GM18502 (cell line): ENCODE measurements at regions not wholly inside any gene's neighbourhood (a gene's known extent, or its start where the extent isn't known, plus 50 kb on each side); places are given as distances from the start of the nearest gene placed in this dataset.
"Not testable (repeated sequence)": the region's sequence is repeated elsewhere in the genome, so short reads cannot be mapped to it uniquely, and the experiment has no call there.

Experiments
- ATAC-seq: cut with Tn5 transposase; IDR thresholded peaks from one replicate; pipeline ENCODE4 v1.9.1; 2021; ENCODE audit warnings: mild to moderate bottlenecking; ENCODE audit not compliant: unreplicated experiment, poor library complexity

DNA sequence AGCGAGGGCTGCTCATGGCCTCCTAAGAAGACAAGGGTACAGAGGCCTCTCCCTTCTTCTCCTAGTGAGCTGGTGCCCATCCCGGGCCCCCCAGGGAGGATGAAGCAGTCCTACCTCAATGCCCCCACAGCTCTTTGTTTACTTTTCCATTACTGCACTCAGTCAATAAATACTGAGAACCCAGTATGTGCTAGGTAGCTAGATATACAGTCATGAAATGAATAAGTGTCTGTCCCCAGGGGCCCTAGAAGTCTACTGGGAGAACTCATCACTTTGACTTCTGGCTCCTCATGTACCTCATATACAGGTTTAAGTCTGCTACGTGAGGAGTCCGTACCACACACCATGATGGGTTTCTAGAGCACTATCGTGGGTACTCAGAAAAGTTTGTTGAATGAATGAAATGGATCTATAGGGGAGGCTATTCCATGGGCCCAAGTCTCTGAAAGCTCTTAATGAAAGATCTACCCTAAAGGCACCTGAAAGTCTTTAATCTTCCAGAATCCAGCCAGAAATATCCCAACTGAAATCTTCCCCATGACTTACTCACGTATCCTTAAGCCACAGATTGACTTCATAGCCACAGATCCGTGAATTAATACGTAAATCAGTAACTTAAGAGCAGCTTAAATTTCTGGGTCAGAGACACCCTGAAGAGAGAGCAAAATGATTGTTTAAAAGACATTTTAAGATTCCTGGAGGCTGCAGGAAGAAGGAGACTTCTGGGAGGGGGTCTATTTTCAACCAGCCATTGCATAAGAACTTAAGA is 51.6 kb upstream of the POMP start:
- ATAC-seq: no peak

DNA sequence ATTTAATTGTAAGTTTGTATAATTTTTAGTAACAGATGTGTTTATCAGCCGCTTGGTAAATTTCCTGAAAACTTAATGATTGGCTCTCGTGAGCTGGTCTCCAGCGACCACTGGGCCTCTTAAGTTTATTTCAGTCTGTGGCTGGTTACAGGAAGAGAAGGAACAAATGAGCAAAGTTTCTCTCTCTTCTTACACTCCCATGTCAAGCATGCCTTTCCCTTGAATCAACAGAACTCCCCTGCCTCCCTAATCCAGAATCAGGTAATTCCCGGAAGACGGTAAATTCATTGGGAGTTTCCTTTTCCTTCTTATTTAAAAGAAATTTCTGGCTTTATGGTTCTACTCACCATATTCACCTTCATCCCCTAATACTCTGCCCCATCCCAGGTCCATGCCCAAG is 52.5 kb upstream of the POMP start:
- ATAC-seq: no peak

DNA sequence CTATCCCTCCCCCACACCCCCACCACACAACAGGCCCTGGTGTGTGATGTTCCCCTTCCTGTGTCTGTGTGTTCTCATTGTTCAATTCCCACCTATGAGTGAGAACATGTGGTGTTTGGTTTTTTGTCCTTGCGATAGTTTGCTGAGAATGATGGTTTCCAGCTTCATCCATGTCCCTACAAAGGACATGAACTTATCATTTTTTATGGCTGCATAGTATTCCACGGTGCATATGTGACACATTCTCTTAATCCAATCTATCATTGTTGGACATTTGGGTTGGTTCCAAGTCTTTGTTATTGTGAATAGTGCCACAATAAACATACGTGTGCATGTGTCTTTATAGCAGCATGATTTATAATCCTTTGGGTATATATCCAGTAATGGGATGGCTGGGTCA is 53.8 kb upstream of the POMP start:
- ATAC-seq: not testable (repeated sequence)

DNA sequence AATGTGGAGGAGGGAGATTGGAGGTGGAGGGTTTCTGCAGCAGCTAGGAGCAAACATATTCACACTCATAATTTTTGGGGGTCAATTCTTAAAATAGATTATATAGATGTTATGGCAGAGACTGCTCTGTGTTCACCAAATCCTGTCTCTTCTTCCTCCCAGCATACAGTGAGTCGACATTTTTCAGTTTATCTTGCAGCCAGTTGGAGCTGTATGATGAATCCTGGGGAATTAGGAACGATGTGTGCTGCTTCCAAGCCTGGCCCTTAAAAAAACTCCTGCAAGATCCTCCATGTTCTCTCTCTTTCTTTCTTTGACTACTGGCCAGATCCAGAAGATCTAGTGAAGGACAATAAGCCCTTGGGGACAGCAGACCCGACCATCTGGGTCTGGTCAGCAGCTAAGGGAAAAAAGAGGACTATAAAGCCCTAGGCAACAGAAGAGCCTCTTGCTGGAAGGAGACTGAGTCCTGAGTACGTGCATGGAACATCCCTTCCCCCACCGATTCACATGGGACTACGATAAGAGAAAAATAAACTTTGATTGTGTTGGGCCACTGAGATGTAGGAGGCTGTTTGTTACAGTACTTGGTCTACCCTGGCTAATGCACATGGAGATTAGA is 55.8 kb upstream of the POMP start:
- ATAC-seq: no peak

DNA sequence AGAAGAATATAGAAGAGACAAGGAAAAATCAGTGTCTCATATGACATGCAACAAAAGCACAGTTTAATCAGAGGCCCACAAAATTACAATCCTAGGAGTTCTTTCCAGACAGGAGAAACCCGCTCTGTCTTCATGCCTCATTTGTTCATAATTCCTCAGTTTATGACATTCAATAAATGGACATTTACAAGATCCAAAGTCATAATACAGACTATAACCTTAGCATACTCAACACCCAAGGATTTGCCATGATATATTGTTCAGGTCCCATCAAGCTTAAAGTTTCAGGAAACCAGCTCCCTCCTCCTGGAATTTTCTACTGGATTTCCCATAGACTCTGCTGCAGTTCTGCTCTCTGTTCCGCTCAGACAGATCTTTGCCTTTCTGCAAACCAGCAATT is 56.4 kb upstream of the POMP start:
- ATAC-seq: no peak

DNA sequence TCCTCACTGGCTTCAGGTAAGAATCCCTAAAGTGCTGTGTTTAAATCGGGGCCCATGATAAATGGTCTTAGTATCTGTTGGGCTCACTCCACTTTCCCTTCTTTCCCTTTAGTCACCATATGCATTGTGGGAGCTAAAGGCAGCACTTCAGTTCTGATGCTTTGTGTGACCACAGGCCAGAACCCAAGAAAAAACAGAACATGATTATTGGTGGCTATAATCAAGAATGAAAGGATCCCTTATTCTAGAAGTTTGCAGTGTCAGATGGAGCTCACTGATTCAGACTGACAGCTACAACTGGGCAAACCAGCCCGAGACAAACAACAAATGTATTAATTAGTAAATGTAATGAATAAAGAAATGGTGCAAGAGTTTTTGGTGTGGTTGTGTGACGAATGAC is 57.3 kb upstream of the POMP start:
- ATAC-seq: no peak

DNA sequence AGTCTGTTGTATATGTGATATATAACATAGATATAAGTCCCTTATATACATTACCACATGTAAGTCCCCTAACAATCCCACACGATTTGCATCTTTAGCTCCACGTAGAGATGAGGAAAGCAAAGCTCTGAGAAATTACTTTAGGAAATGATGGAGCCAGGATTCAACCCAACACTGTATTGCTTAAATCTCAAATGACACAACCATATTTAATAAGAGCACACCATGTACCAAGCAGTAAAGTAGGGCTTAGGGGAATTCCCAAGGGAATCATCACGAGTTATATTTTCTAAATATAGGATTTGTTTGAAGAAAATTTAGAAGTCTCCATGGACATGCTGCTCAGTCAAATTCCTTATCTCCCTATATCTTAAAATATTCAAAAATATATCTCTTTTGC is 61.3 kb upstream of the POMP start:
- ATAC-seq: no peak

DNA sequence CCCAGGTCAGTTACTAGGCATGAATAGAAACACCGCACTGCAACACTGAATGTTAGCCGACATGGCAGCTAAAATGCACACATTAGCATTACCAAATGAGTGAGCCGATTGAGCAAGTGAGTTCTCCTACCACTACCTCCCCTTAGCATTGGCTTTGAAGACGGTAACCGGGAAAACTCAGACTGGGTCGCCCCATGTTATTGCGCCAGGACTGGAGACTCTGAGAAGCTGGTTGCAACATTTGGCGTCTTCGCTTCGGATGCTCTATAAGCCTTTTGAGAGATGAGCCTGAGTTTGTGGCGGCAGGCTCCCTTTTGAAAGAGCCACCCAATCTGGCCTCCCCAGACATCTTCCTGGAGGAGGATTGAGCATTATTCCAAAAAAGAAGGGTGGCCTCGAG is 68.5 kb upstream of the POMP start:
- no peak for ATAC-seq

DNA sequence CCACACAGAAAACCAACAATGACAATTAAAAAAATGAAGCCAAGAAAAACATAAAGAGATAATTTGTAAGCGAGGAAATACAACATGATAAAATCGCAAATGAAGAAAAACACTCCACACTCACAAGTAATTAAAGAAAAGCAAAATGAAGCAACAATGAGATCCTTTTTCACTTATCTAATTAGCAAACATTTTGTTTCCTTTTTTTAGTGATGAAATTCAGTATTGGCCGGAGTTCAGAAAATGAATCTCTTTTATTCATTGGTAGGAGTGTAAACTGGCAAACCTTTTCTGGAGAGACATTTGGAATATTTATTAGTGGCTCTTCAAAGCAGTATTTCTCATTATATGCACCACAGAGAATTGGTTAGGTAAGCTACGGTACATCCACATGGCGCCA is 70.6 kb upstream of the POMP start:
- no peak for ATAC-seq

DNA sequence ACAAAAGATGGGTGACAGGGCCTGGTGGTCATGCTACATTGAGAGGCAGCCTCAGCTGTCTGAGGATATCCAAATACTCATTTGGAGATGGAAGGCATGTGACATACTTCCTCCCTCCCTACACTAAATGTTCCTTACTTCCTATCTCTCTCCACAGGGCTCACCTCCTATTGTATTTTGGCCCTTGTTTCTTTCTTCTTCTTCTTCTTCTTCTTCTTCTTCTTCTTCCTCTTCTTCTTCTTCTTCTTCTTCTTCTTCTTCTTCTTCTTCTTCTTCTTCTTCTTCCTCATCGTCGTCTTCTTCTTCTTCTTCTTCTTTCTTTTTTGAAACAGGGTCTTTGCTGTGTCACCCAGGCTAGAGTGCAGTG is 71.8 kb upstream of the POMP start:
- no peak for ATAC-seq

DNA sequence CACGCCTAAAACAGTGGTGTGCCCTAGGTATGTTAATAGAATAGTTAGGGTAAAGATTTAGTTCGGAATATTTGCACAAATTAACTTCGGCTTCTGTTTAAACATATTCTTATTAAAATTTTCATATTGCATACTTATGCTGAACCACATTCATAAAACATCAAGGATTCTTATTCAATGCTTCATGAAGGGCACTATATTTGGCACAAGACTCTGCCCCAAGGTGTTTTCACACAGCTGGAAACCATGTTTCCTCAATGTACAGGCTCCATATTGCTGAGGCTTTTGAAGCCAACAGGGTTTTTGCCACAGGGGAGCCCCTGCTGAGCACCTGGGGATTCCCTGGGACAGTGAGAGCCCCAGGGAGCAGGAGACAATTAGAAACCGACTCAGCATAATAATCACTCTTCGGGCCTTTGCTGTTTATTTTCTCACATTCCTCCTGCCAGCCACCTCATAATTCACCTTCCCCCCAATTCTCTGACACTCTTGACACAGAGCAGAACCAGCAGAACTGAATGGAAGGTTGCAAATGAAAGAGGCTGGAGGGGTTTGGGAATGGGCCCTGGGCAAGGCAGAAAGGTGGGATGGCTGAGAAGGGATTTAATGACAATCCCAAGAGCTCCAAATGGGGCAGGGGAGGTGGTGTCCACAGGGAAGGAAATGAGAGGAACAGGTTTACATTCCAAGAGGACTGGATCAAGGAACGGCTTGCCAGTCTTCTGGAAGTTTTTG is 72.3 kb upstream of the POMP start:
- no peak for ATAC-seq

DNA sequence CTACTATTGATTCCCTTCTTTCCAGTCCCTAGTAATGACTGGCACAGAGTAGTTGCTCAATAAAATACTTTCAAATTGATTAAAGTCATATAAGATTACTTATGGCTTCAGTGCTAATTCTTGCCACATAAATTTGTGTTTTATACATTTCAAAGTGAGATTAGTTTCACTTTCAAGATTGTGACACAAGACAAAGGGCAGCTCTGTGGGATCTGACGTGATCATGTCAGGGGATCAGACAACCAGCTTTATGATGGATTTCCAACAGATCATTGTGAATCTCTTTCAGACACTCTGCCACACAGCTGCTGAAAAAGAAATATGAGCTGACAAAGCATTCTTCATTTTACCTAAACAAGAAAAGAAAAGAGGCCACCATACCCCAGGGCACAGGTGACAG is 73.4 kb upstream of the POMP start:
- ATAC-seq: no peak

DNA sequence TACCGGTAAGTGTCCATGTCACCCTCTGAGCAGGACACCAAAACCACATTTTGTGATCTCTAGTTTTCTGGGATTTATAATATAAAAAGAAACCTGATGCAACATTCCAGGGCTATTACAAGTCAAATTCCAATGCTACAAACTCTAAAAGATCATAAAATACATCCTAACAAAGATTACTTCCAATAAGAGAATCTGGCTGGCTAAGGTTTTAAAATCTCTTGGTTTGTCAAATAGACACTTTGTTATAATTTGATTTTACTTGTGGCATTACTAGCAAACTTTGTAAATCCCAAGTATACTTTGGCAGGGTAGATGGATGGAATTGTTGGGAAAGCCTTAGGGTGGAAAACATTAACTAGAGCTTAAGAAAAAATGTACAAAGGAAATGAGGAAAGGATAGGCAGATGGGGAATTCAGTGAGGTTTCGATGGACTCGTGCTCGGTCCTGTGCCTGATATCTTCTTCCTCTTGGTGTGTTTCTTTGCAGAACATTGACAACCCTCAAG is 74.0 kb upstream of the POMP start:
- ATAC-seq: no peak

DNA sequence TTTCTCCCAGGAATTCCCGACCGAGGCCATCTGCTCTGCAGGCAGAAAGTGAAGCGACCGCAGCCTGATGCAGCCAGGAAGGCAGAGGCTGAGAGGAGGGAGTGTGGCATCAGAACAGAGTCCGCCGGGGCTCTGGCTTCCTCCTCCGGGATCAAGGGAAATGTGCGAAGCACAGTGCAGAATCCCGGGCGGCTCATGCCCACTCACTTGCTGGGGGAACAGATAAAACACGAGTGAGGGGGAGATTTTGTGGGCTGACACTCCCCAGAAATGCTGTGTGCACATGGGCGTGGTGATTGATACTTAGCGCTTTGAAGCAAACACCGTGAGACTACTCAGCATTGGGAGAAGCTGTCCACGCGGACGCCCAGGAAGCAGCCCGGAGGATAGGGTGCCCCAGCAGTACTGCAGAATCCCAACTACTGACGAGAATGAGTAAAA is 75.3 kb upstream of the POMP start:
- ATAC-seq: no peak

DNA sequence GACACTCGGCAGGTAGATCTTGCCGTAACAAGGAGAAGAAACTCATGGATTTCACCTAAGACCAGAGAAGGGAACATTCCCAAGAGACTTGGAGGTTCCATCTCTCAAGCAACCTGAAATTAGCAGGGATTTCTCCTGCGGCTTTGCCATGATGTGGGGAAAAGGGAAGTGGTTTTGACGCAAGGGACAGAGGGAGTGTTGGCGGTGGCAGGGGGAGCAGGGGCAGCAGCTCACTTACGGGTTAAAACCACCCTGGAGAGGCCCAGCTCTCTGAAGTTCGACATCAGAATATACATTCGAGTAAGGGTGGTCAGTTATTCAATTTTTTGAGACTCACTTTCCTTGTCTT is 76.1 kb upstream of the POMP start:
- ATAC-seq: no peak

DNA sequence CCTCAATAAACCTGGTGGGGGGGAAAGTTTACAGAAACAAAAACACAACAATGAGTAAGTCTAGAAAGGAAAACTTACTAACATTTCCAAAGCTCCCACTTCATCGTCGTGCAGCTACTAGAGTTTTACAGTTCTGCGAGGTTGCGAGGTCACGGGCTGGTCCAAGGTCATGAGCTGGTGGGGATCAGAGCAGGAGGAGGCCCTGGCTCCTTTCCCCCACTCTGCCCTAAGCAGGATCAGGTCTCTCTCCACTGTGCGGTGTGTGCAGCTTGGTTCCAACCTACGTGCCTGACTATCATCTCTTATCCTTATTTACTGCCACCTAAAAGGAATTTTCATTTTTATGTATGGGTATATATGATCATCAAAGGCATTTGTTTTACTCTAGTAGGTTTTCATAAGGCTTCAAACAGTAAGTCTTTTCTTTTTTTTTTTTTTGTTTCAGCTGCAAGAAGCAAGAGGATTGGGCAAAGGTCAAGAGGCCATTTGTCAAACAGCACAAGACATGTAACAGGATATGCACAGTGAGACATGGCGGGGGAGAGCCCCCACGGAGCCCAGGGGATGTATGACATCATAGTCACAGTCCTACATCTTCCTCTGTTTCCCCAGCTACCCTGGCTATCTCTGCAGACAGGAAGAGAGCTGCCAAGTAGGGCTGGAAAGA is 76.6 kb upstream of the POMP start:
- ATAC-seq: no peak

DNA sequence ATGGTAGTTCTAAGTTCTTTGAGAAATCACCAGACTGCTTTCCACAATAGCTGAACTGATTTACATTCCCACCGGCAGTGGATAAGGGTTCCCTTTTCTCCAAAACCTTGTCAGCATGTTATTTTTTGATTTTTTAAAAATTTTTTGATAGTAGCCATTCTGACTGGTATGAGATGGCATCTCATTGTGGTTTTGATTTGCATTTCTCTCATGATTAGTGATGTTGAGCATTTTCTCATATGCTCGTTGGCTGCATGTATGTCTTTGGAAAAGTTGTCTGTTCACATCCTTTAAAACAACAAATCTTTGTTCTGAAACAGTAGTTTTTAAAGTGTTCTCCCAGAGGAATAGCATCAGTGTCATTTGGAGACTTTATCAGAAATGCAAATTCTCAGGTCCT is 77.5 kb upstream of the POMP start:
- ATAC-seq: no peak

DNA sequence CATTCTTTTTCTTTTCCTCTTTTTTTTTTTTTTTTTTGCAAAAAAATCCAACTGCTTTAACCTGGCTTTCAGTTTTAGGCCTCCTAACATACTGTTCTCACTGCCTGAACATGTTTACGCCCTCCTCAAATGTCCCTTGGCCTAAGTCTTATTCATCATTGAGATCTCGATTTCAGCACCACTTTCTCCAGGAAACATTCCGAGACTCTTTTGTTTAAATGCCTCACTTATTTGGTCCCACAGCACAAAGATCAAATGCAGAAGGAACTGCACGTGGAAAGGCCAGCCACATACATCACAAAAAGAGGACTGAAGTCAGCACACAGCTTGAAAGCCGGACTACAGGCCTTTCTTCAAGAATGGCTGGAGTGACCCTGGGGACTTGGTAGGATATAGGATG is 79.2 kb upstream of the POMP start:
- no peak for ATAC-seq

DNA sequence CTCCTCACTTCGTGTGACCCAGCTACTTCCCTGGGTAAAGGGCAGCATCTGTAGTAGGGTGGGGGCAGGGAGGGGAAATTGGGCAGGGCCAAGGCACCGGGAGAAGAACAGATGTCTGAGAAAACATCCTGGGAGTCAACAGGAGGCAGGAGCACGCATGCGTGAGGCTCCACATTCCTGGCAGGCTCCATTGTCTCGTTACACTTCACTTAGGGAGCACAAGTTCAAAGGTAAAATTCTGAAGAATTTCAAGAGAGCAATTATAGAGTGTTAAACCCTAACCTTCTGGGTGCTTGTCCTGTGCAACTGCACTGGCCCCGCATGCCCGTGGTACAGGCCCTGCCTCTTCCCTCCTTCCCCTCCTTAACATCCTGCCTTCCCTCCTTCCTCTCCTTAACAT is 79.6 kb upstream of the POMP start:
- no peak for ATAC-seq

DNA sequence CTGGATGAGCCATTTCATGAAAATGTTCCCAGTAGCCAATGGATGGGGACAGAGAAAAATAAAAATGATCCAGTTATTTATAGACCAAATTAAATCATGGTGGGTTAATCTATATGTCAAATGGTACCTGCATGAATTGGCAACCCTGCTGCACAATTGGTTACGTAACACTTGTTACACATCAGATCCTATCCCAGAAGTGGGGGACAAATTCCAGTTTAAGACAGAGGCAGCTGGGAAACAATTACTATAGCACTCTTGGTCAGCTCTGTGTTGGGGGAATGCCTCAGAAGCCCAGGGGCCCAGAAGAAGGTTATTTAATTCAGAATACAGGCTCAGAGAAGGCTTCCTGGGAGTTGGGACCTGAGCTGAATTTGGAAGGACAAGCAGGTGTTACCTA is 81.1 kb upstream of the FLT1 start:
- ATAC-seq: no peak

DNA sequence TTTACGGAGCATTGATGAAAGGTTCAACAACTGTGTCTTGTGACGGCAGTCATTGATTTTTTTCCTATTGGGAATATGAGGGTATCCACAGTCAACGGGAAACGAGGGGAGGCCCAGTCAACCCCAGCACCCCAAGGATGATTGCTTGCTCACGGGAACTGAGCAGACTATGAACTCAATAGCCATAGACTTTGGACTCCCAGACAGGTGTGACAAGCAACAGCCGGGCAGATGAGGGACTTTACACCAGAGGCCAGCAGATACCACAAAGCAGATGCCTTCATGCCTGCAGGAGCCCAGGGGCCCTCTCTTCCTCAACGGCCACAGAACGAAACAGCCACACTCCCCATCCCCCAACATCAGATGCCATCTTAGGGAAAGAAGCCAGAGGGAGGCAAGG is 80.3 kb upstream of the FLT1 start:
- no peak for ATAC-seq
